Astrocyte (in vitro differentiated cells and primary cell): ENCODE measurements at regions not wholly inside any gene's neighbourhood (a gene's known extent, or its start where the extent isn't known, plus 50 kb on each side); places are given as distances from the start of the nearest gene placed in this dataset.

ENCODE experiments used
- CTCF ChIP-seq: IDR thresholded peaks from 2 replicates; pipeline ENCODE4 v1.5.1; 2011; ENCODE audit warnings: low read depth, mild to moderate bottlenecking, inconsistent platforms, low read length, moderate library complexity; ENCODE audit not compliant: insufficient read depth
- EZH2 ChIP-seq: IDR thresholded peaks from 2 replicates; pipeline ENCODE4 v1.6.1; 2012; ENCODE audit warnings: mild to moderate bottlenecking, low read length, inconsistent platforms; ENCODE audit not compliant: insufficient read depth

GRCh38 chr3:153426344-153426743 is 264.3 kb downstream of the RAP2B start:
- TF ChIP-seq EZH2: no peak
- no peak for TF ChIP-seq CTCF
